GM12865 (cell line): ENCODE measurements at regions not wholly inside any gene's neighbourhood (a gene's known extent, or its start where the extent isn't known, plus 50 kb on each side); places are given as distances from the start of the nearest gene placed in this dataset.

ENCODE experiments used
- DNase-seq: peaks from one replicate; pipeline ENCODE4 v3.0.0; 2010; ENCODE audit warnings: low read depth
- H3K4me3 ChIP-seq: 2 replicates; pipeline ENCODE4 v1.5.1; 2011; ENCODE audit warnings: mild to moderate bottlenecking, low read depth, low read length, control low read depth
- CTCF ChIP-seq: IDR thresholded peaks from 2 replicates; pipeline ENCODE4 v1.5.1; 2011; ENCODE audit warnings: low read length, control low read depth, low read depth, inconsistent platforms; ENCODE audit not compliant: insufficient read depth; ENCODE audit errors: missing control alignments

- no peak for TF ChIP-seq CTCF
- no peak overlapping the region for H3K4me3 ChIP-seq
- DNase-seq, result no peak
Observed at GRCh38 chr6:23031986-23032385, 462.6 kb downstream of the HDGFL1 start.

- H3K4me3 ChIP-seq, result no peak overlapping the region
- TF ChIP-seq CTCF, result no peak
- DNase-seq, result no peak
Observed at GRCh38 chr6:23034926-23035325, 465.6 kb downstream of the HDGFL1 start.

- no peak overlapping the region for H3K4me3 ChIP-seq
- no peak for DNase-seq
Observed at GRCh38 chr6:23036406-23036983, 467.1 kb downstream of the HDGFL1 start.

GRCh38 chr6:23040899-23041298, 471.5 kb downstream of the HDGFL1 start:
- DNase-seq, result no peak
- H3K4me3 ChIP-seq, result no peak overlapping the region
- no peak for TF ChIP-seq CTCF

More at GRCh38 chr6:23036406-23036983, 467.1 kb downstream of the HDGFL1 start:
- TF ChIP-seq CTCF, result no peak

- TF ChIP-seq CTCF, result no peak
- no peak overlapping the region for H3K4me3 ChIP-seq
- no peak for DNase-seq
Observed at GRCh38 chr6:23045280-23045679, 475.9 kb downstream of the HDGFL1 start.

GRCh38 chr6:23055523-23055922, 486.2 kb downstream of the HDGFL1 start:
- DNase-seq, result no peak
- no peak for TF ChIP-seq CTCF
- no peak overlapping the region for H3K4me3 ChIP-seq

- no peak overlapping the region for H3K4me3 ChIP-seq
- TF ChIP-seq CTCF, result no peak
- no peak for DNase-seq
Observed at GRCh38 chr6:23073821-23074220, 504.5 kb downstream of the HDGFL1 start.
